Endothelial cell of umbilical vein (primary cell): ENCODE measurements at regions not wholly inside any gene's neighbourhood (a gene's known extent, or its start where the extent isn't known, plus 50 kb on each side); places are given as distances from the start of the nearest gene placed in this dataset.

Source experiments
- BruUV-seq: library from RNA; stranded (reverse); fragments of 400-500 nt; replicated peaks from 2 replicates; lab custom pipeline; 2021; lab: Mats Ljungman, UMichigan
- CTCF ChIA-PET: fragments of 300-600, 350-600 bp; sonication (Branson Sonifier 250); formaldehyde crosslinking; loops from one replicate; lab custom pipeline; 2021; ENCODE audit warnings: antibody characterized with exemption, inconsistent platforms; lab: Charles Lee
- POLR2A ChIA-PET: fragments of 300-600, 350-600 bp; sonication (Branson Sonifier 250); formaldehyde crosslinking; loops from one replicate; lab custom pipeline; 2021; ENCODE audit warnings: antibody characterized with exemption, inconsistent platforms; lab: Charles Lee
- DNase-seq: peaks from one replicate; pipeline ENCODE4 v3.0.0-alpha.2; 2011; ENCODE audit warnings: low read depth, low spot score
- FAIRE-seq: peaks from 2 replicates; lab custom pipeline; 2011; peaks lifted over from hg19 to GRCh38; lab: Jason Lieb, UNC
- H2AFZ ChIP-seq: 2 replicates; pipeline ENCODE4 v1.6.0; 2012; ENCODE audit warnings: low read depth, low read length, control low read depth, inconsistent platforms
- H3K27ac ChIP-seq: 2 replicates; pipeline ENCODE4 v1.5.1; 2011; ENCODE audit warnings: low read depth, mild to moderate bottlenecking, control low read depth, low read length, moderate library complexity; ENCODE audit not compliant: insufficient read depth
- H3K27me3 ChIP-seq, 2 experiments: 2 replicates each; pipeline versions ENCODE4 v1.6.0 to v1.6.1; 2011; ENCODE audit warnings: low read length in 2 of 2, mixed read lengths in 1 of 2; ENCODE audit not compliant: control insufficient read depth in 2 of 2, insufficient read depth in 2 of 2
- H3K36me3 ChIP-seq, 2 experiments: 2 replicates in 1 of 2; 3 replicates in 1 of 2; pipeline ENCODE4 v1.5.1; 2011; ENCODE audit warnings: low read length in 2 of 2, mild to moderate bottlenecking in 1 of 2, moderate library complexity in 1 of 2; ENCODE audit not compliant: control insufficient read depth in 2 of 2, insufficient read depth in 2 of 2; ENCODE audit errors: extremely low read depth in 1 of 2
- H3K4me1 ChIP-seq: 3 replicates; pipeline ENCODE4 v1.5.1; 2011; ENCODE audit warnings: mild to moderate bottlenecking, low read length; ENCODE audit not compliant: control insufficient read depth, insufficient read depth; ENCODE audit errors: extremely low read depth
- H3K4me2 ChIP-seq: 2 replicates; pipeline ENCODE4 v1.6.1; 2011; ENCODE audit warnings: low read length, control low read depth, mixed read lengths; ENCODE audit not compliant: insufficient read depth
- H3K4me3 ChIP-seq, 3 experiments: fragments of 200-600 bp in 1 of 3; sonication (generic), shearing (Covaris generic) in 1 of 3; replicated peaks in 1 of 3; 2 replicates each; pipeline ENCODE4 v1.5.1; 2011 to 2016; ENCODE audit warnings: control low read depth in 3 of 3, low read length in 3 of 3, mild to moderate bottlenecking in 2 of 3, inconsistent platforms in 1 of 3, low read depth in 1 of 3, moderate library complexity in 1 of 3; ENCODE audit not compliant: insufficient read depth in 1 of 3
- H3K79me2 ChIP-seq: 2 replicates; pipeline ENCODE4 v1.6.0; 2012; ENCODE audit warnings: low read length, inconsistent platforms; ENCODE audit not compliant: control insufficient read depth, insufficient read depth
- H3K9ac ChIP-seq: replicated peaks from 2 replicates; pipeline ENCODE3; 2011; ENCODE audit warnings: low read length, control low read depth; ENCODE audit not compliant: insufficient read depth; ENCODE audit errors: extremely low read depth
- H3K9me1 ChIP-seq: replicated peaks from 3 replicates; pipeline ENCODE4 v1.6.0; 2011; ENCODE audit warnings: mild to moderate bottlenecking, low read length; ENCODE audit not compliant: control insufficient read depth, insufficient read depth; ENCODE audit errors: extremely low read depth
- H3K9me3 ChIP-seq: replicated peaks from 2 replicates; pipeline ENCODE4 v1.5.1; 2012; ENCODE audit warnings: low read length, inconsistent platforms; ENCODE audit not compliant: control insufficient read depth, insufficient read depth
- H4K20me1 ChIP-seq: replicated peaks from 2 replicates; pipeline ENCODE3; 2011; ENCODE audit warnings: mild to moderate bottlenecking, low read length; ENCODE audit not compliant: control insufficient read depth, insufficient read depth; ENCODE audit errors: extremely low read depth
- CTCF ChIP-seq, 2 donors: IDR thresholded peaks; 1 replicate in 1 of 2; 2 replicates in 1 of 2; pipeline ENCODE4 v1.5.1; 2011; ENCODE audit warnings: low read length in 2 of 2, mild to moderate bottlenecking in 2 of 2, moderate library complexity in 2 of 2, control low read depth in 1 of 2, inconsistent platforms in 1 of 2, low read depth in 1 of 2; ENCODE audit not compliant: insufficient read depth in 1 of 2; ENCODE audit errors: extremely low read depth in 1 of 2
- EZH2 ChIP-seq: IDR thresholded peaks from 2 replicates; pipeline ENCODE4 v1.6.1; 2012; ENCODE audit warnings: borderline replicate concordance, low read depth, mild to moderate bottlenecking, moderate library complexity, low read length, inconsistent platforms; ENCODE audit not compliant: severe bottlenecking
- FOS ChIP-seq: IDR thresholded peaks from 2 replicates; pipeline ENCODE4 v1.6.1; 2011; ENCODE audit warnings: mild to moderate bottlenecking, low read length, moderate library complexity, borderline replicate concordance; ENCODE audit not compliant: insufficient read depth
- GATA2 ChIP-seq: IDR thresholded peaks from 2 replicates; pipeline ENCODE4 v1.7.0; 2011; ENCODE audit warnings: low read depth, mild to moderate bottlenecking, moderate library complexity, mixed read lengths, low read length; ENCODE audit not compliant: insufficient read length, insufficient read depth
- JUN ChIP-seq: IDR thresholded peaks from 2 replicates; pipeline ENCODE4 v1.6.1; 2011; ENCODE audit warnings: borderline replicate concordance, low read depth; ENCODE audit not compliant: insufficient read length, insufficient read depth
- MAX ChIP-seq: IDR thresholded peaks from 2 replicates; pipeline ENCODE4 v1.6.1; 2011; ENCODE audit not compliant: insufficient read depth, insufficient read length
- MYC ChIP-seq: IDR thresholded peaks from one replicate; pipeline ENCODE4 v1.6.1; 2011; ENCODE audit warnings: mild to moderate bottlenecking, low read depth, low read length
- POLR2A ChIP-seq: IDR thresholded peaks from 2 replicates; pipeline ENCODE4 v1.6.1; 2012; ENCODE audit warnings: low read depth, mild to moderate bottlenecking, control low read depth, low read length
- POLR2AphosphoS5 ChIP-seq: IDR thresholded peaks from 2 replicates; pipeline ENCODE4 v1.6.1; 2012; ENCODE audit warnings: low read depth, mild to moderate bottlenecking, control low read depth, low read length, moderate library complexity; ENCODE audit not compliant: insufficient read depth
- dilution Hi-C: fragments of 300-500 bp; cut with MboI; formaldehyde crosslinking; loops from one replicate; pipeline ENCODE4 v1.15.0; 2019; ENCODE audit warnings: low sequenced_read_pairs; ENCODE audit not compliant: extremely low pct_ligation_motif_present
- intact Hi-C: fragments of 100-400 bp; cut with micrococcal nuclease; formaldehyde crosslinking; loops from one replicate; pipeline ENCODE4 v1.10.0; 2022

GRCh38 chr7:116317907-116318306 is 107.6 kb downstream of the TES start:
- Histone ChIP-seq H3K79me2 (peaks cover 89% of the 10 kb centered on the region), H3K4me3 (no peak overlapping the region), H3K27ac (peak overlapping the region; percentile 97), H3K9me3 (no peaks in the 10 kb centered on the region), H2AFZ (no peak overlapping the region), H3K4me1 (peaks cover 72% of the 10 kb centered on the region), H3K9ac (no peak overlapping the region), H3K36me3 (peaks cover 0 to 10% of the 10 kb centered on the region in 2 experiments), H3K27me3 (no peaks in the 10 kb centered on the region), H3K4me2 (peak overlapping the region; percentile 21), H4K20me1 (peaks cover 2% of the 10 kb centered on the region), H3K9me1 (no peaks in the 10 kb centered on the region)
- ChIA-PET POLR2A (no interaction called here), CTCF (interaction anchor here (1.0 to 1.7 kb wide), 2 partner anchors 30 to 58 kb away, joined by 3 to 7 read pairs; no protein-coding TSS in a partner anchor)
- dilution Hi-C loops (no loop called here), intact Hi-C loops (loop anchor here (1.0 to 10.0 kb wide), 8 partner anchors 9 to 487 kb away; no protein-coding TSS in a partner anchor)
- DNase-seq (peak; percentile 26), FAIRE-seq (no peak)
- no peak for TF ChIP-seq FOS
- no peak for TF ChIP-seq MAX
- no peak for TF ChIP-seq GATA2
- TF ChIP-seq EZH2: no peak
- no peak for TF ChIP-seq POLR2A
- no peak for TF ChIP-seq CTCF (IDR thresholded peaks at IDR 0.05; ENCODE audit: extremely low read depth in 1 of 2, insufficient read depth in 1 of 2, low read depth in 1 of 2, low read length in 2 of 2)
- TF ChIP-seq JUN: no peak
- TF ChIP-seq POLR2AphosphoS5: no peak
- no peak for TF ChIP-seq MYC
- no TSS peak for BruUV-seq
